Suprapubic skin (tissue), 4 donors: ENCODE measurements at regions not wholly inside any gene's neighbourhood (a gene's known extent, or its start where the extent isn't known, plus 50 kb on each side); places are given as distances from the start of the nearest gene placed in this dataset.

Source experiments
- CTCF ChIP-seq, 2 donors: fragments of 200-600 bp in 1 of 2; fragments of 450-650 bp in 1 of 2; sonication (generic) in 1 of 2; IDR thresholded peaks; one replicate each; pipeline ENCODE4 v1.5.1; 2016 to 2019; ENCODE audit warnings: antibody characterized with exemption in 2 of 2, mild to moderate bottlenecking in 1 of 2, moderate library complexity in 1 of 2
- POLR2A ChIP-seq, 2 donors: fragments of 450-650 bp; IDR thresholded peaks; one replicate each; pipeline ENCODE4 v1.6.1; 2017; ENCODE audit warnings: antibody characterized with exemption in 2 of 2, mild to moderate bottlenecking in 2 of 2, moderate library complexity in 2 of 2
- POLR2AphosphoS5 ChIP-seq, 3 donors: sonication (generic); formaldehyde crosslinking; IDR thresholded peaks; one replicate each; pipeline ENCODE4 v1.6.1; 2017; ENCODE audit warnings: antibody characterized with exemption in 3 of 3

GRCh38 chr17:13409455-13409854 lies 192.3 kb downstream of the HS3ST3A1 start:
- TF ChIP-seq POLR2AphosphoS5 (IDR thresholded peaks at IDR 0.05) (no peak), CTCF (IDR thresholded peaks at IDR 0.05) (no peak), POLR2A (IDR thresholded peaks at IDR 0.05) (no peak)
